ENCODE measurements at regions not wholly inside any gene's neighbourhood (a gene's known extent, or its start where the extent isn't known, plus 50 kb on each side); places are given as distances from the start of the nearest gene placed in this dataset.

DNA sequence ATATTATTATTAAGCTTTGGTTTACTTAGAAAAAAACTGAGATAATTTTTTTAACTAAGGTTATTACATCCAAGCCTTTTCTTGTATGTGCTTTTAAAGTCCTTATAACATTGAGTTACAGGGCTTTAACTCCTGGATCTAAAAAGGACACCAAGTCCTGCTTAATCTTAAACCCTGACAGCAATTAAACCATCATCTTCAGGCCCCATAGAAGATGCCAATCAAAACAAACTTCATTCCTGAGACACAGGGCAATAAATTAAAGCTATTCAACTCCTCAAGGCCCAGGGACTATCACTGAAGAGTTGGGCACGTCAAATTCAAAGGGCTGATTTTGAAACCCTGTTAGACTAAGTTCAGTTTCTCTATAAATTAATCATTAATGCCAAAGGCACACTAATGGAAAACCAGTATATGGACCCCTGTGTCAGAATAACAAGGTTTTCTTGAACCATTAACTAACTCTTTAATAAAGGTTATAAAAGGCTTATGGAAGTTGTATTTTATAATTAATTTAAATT, 1152.6 kb downstream of the NSUN3 start:
- TF ChIP-seq, protein P1, sequence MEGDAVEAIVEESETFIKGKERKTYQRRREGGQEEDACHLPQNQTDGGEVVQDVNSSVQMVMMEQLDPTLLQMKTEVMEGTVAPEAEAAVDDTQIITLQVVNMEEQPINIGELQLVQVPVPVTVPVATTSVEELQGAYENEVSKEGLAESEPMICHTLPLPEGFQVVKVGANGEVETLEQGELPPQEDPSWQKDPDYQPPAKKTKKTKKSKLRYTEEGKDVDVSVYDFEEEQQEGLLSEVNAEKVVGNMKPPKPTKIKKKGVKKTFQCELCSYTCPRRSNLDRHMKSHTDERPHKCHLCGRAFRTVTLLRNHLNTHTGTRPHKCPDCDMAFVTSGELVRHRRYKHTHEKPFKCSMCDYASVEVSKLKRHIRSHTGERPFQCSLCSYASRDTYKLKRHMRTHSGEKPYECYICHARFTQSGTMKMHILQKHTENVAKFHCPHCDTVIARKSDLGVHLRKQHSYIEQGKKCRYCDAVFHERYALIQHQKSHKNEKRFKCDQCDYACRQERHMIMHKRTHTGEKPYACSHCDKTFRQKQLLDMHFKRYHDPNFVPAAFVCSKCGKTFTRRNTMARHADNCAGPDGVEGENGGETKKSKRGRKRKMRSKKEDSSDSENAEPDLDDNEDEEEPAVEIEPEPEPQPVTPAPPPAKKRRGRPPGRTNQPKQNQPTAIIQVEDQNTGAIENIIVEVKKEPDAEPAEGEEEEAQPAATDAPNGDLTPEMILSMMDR (conservative IDR thresholded peaks at IDR 0.05; ENCODE audit: low read depth, low read length) = no peak
- no peak for TF ChIP-seq EZH2 (IDR thresholded peaks at IDR 0.05; ENCODE audit: borderline replicate concordance, low read depth, low read length, poor library complexity, severe bottlenecking)

Data from A673 (cell line).